ENCODE measurements at regions not wholly inside any gene's neighbourhood (a gene's known extent, or its start where the extent isn't known, plus 50 kb on each side); places are given as distances from the start of the nearest gene placed in this dataset.

DNA sequence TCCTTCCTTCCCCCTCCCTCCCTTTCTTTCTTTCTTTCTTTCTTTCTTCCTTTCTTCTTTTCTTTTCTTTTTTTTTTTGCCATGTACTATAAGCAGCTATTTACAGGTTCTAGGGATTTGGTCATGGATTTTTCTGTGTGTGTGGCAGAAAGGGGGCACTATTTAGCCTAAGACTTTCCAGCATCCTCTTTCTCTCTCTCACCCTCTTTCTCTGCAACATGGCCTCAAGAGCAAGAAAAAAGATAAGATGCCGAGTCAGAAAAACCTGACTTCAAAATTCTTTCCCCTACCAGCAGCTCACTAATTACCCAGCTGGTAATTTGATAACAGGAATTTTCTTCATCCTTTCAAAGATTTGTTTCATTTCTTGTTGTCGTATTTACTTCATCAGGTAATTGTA is 458.3 kb upstream of the ADAMTS5 start:
- TF ChIP-seq, protein P1, sequence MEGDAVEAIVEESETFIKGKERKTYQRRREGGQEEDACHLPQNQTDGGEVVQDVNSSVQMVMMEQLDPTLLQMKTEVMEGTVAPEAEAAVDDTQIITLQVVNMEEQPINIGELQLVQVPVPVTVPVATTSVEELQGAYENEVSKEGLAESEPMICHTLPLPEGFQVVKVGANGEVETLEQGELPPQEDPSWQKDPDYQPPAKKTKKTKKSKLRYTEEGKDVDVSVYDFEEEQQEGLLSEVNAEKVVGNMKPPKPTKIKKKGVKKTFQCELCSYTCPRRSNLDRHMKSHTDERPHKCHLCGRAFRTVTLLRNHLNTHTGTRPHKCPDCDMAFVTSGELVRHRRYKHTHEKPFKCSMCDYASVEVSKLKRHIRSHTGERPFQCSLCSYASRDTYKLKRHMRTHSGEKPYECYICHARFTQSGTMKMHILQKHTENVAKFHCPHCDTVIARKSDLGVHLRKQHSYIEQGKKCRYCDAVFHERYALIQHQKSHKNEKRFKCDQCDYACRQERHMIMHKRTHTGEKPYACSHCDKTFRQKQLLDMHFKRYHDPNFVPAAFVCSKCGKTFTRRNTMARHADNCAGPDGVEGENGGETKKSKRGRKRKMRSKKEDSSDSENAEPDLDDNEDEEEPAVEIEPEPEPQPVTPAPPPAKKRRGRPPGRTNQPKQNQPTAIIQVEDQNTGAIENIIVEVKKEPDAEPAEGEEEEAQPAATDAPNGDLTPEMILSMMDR (conservative IDR thresholded peaks at IDR 0.05 in 1 of 2, IDR thresholded peaks at IDR 0.05 in 1 of 2; ENCODE audit: extremely low read depth in 1 of 2, insufficient read depth in 1 of 2, low read depth in 1 of 2, low read length in 2 of 2) = no peak
- no peak for TF ChIP-seq EZH2 (IDR thresholded peaks at IDR 0.05; ENCODE audit: borderline replicate concordance, low read length)
